Neural cell (in vitro differentiated cells): ENCODE measurements at regions not wholly inside any gene's neighbourhood (a gene's known extent, or its start where the extent isn't known, plus 50 kb on each side); places are given as distances from the start of the nearest gene placed in this dataset.

Experiments
- H2AFZ ChIP-seq: fragments of 200-600, 300-800 bp; sonication (generic), shearing (Covaris generic); 2 replicates; pipeline ENCODE4 v1.6.0; 2014; ENCODE audit warnings: low read depth, mild to moderate bottlenecking, antibody characterized with exemption, low read length, moderate library complexity
- H3F3A ChIP-seq: fragments of 200-600 bp; shearing (Covaris generic); 2 replicates; pipeline ENCODE4 v1.6.1; 2016; ENCODE audit warnings: mild to moderate bottlenecking, moderate library complexity, mixed read lengths, antibody characterized with exemption, low read length; ENCODE audit not compliant: insufficient read depth, poor library complexity, severe bottlenecking
- H3K27ac ChIP-seq: fragments of 200-600, 300-800 bp; sonication (generic), shearing (Covaris generic); 2 replicates; pipeline ENCODE4 v1.5.1; 2014; ENCODE audit warnings: mild to moderate bottlenecking, low read length, moderate library complexity
- H3K27me3 ChIP-seq: fragments of 300-800, 200-600 bp; sonication (generic), shearing (Covaris generic); 2 replicates; pipeline ENCODE4 v1.6.0; 2014; ENCODE audit warnings: mild to moderate bottlenecking, low read depth, low read length, moderate library complexity; ENCODE audit not compliant: insufficient read depth
- H3K36me3 ChIP-seq: fragments of 300-800, 200-600 bp; sonication (generic), shearing (Covaris generic); 2 replicates; pipeline ENCODE4 v1.5.1; 2014; ENCODE audit warnings: mild to moderate bottlenecking, antibody characterized with exemption, low read length, moderate library complexity; ENCODE audit not compliant: insufficient read depth
- H3K4me2 ChIP-seq: fragments of 300-800, 200-600 bp; sonication (generic), shearing (Covaris generic); 2 replicates; pipeline ENCODE4 v1.6.0; 2014; ENCODE audit warnings: mild to moderate bottlenecking, low read length
- H3K4me3 ChIP-seq: fragments of 300-800, 200-600 bp; sonication (generic), shearing (Covaris generic); 2 replicates; pipeline ENCODE4 v1.5.1; 2014; ENCODE audit warnings: mild to moderate bottlenecking, low read length, moderate library complexity
- H3K79me2 ChIP-seq: fragments of 200-600 bp; shearing (Covaris generic); replicated peaks from 2 replicates; pipeline ENCODE4 v1.6.0; 2014; ENCODE audit warnings: mild to moderate bottlenecking, low read length, moderate library complexity; ENCODE audit not compliant: insufficient read depth
- H3K9ac ChIP-seq: fragments of 300-800, 200-600 bp; sonication (generic), shearing (Covaris generic); 2 replicates; pipeline ENCODE4 v1.6.1; 2016; ENCODE audit warnings: mild to moderate bottlenecking, low read length, mixed read lengths
- H3K9me2 ChIP-seq: fragments of 200-600 bp; shearing (Covaris generic); 2 replicates; pipeline ENCODE4 v1.6.1; 2016; ENCODE audit warnings: mild to moderate bottlenecking, low read length, mixed read lengths; ENCODE audit not compliant: insufficient read depth
- H3K9me3 ChIP-seq: fragments of 200-600, 300-800 bp; sonication (generic), shearing (Covaris generic); 2 replicates; pipeline ENCODE4 v1.6.1; 2016; ENCODE audit warnings: mild to moderate bottlenecking, mixed run types, low read length, moderate library complexity, mixed read lengths
- H4K20me1 ChIP-seq: fragments of 200-600 bp; shearing (Covaris generic); 2 replicates; pipeline ENCODE4 v1.6.1; 2016; ENCODE audit warnings: mild to moderate bottlenecking, mixed run types; ENCODE audit not compliant: insufficient read depth
- CTCF ChIP-seq: fragments of 450-650 bp; IDR thresholded peaks from 2 replicates; pipeline ENCODE4 v1.5.1; 2014; ENCODE audit warnings: antibody characterized with exemption, mild to moderate bottlenecking, moderate library complexity; ENCODE audit not compliant: poor library complexity, severe bottlenecking
- EP300 ChIP-seq: fragments of 450-650 bp; conservative IDR thresholded peaks from 2 replicates; pipeline ENCODE4 v1.6.1; 2014; ENCODE audit warnings: antibody characterized with exemption, mild to moderate bottlenecking, moderate library complexity; ENCODE audit not compliant: poor library complexity, severe bottlenecking
- EZH2 ChIP-seq: fragments of 200-600, 300-800 bp; shearing (Covaris generic), sonication (generic); IDR thresholded peaks from 2 replicates; pipeline ENCODE4 v1.6.1; 2014; ENCODE audit warnings: antibody characterized with exemption, low read length, borderline replicate concordance, mild to moderate bottlenecking; ENCODE audit not compliant: insufficient read depth, poor library complexity, severe bottlenecking
- MXI1 ChIP-seq: fragments of 450-650 bp; conservative IDR thresholded peaks from 2 replicates; pipeline ENCODE4 v1.6.1; 2014; ENCODE audit warnings: antibody characterized with exemption, mild to moderate bottlenecking; ENCODE audit not compliant: poor library complexity, severe bottlenecking
- POLR2AphosphoS5 ChIP-seq: IDR thresholded peaks from 2 replicates; pipeline ENCODE4 v1.6.1; 2012
- RAD21 ChIP-seq: fragments of 450-650 bp; conservative IDR thresholded peaks from 2 replicates; pipeline ENCODE4 v1.6.1; 2014; ENCODE audit warnings: antibody characterized with exemption, mild to moderate bottlenecking, moderate library complexity
- REST ChIP-seq: IDR thresholded peaks from 2 replicates; pipeline ENCODE4 v1.6.1; 2012; ENCODE audit warnings: borderline replicate concordance
- SMC3 ChIP-seq: fragments of 450-650 bp; conservative IDR thresholded peaks from 2 replicates; pipeline ENCODE4 v1.6.1; 2014; ENCODE audit warnings: antibody characterized with exemption, mild to moderate bottlenecking, moderate library complexity; ENCODE audit not compliant: poor library complexity
- TAF1 ChIP-seq: IDR thresholded peaks from 2 replicates; pipeline ENCODE4 v1.6.1; 2012; ENCODE audit warnings: low read depth

GRCh38 chr16:87166934-87167333 lies 150.3 kb downstream of the C16orf95 start:
- Histone ChIP-seq H3K79me2 (no peaks in the 10 kb centered on the region), H3K4me3 (no peak overlapping the region), H3K9ac (no peak overlapping the region), H3K27ac (no peak overlapping the region), H3K36me3 (no peaks in the 10 kb centered on the region), H3F3A (no peaks in the 10 kb centered on the region), H3K9me3 (no peaks in the 10 kb centered on the region), H3K4me2 (no peak overlapping the region), H2AFZ (no peak overlapping the region), H4K20me1 (no peaks in the 10 kb centered on the region), H3K9me2 (no peaks in the 10 kb centered on the region), H3K27me3 (no peaks in the 10 kb centered on the region)
- TF ChIP-seq MXI1 = no peak
- no peak for TF ChIP-seq RAD21
- TF ChIP-seq REST = no peak
- no peak for TF ChIP-seq EP300
- no peak for TF ChIP-seq CTCF
- TF ChIP-seq EZH2 = no peak
- TF ChIP-seq SMC3 = no peak
- no peak for TF ChIP-seq TAF1
- TF ChIP-seq POLR2AphosphoS5 = no peak

- Histone ChIP-seq H3K27me3 (no peaks in the 10 kb centered on the region), H3K4me3 (no peak overlapping the region), H3K9me2 (no peaks in the 10 kb centered on the region), H3K4me2 (no peak overlapping the region), H3F3A (no peaks in the 10 kb centered on the region), H3K36me3 (no peaks in the 10 kb centered on the region), H3K79me2 (no peaks in the 10 kb centered on the region), H3K9me3 (no peaks in the 10 kb centered on the region), H3K27ac (no peak overlapping the region), H2AFZ (no peak overlapping the region), H4K20me1 (no peaks in the 10 kb centered on the region), H3K9ac (no peak overlapping the region)
- TF ChIP-seq CTCF = no peak
- no peak for TF ChIP-seq EZH2
- no peak for TF ChIP-seq REST
- TF ChIP-seq EP300 = no peak
- TF ChIP-seq MXI1 = no peak
- no peak for TF ChIP-seq RAD21
- no peak for TF ChIP-seq SMC3
- no peak for TF ChIP-seq POLR2AphosphoS5
- TF ChIP-seq TAF1 = no peak
These were observed 147.6 kb downstream of the C16orf95 start for GRCh38 chr16:87169509-87169995.
